ENCODE measurements at regions not wholly inside any gene's neighbourhood (a gene's known extent, or its start where the extent isn't known, plus 50 kb on each side); places are given as distances from the start of the nearest gene placed in this dataset.

- H2BK120ac ChIP-seq (ENCODE audit: insufficient read depth, low read length, poor library complexity), result no peak overlapping the region
- H2AK5ac ChIP-seq (ENCODE audit: low read length), result no peak overlapping the region
- WGBS (ENCODE audit: extremely low coverage, insufficient coverage, insufficient read length), result no CpG with 5 or more reads among the region's 1 CpG
- no peaks in the 10 kb centered on the region for H3K9me3 ChIP-seq (ENCODE audit: insufficient read depth, low read depth, low read length)
- no peak overlapping the region for H3K14ac ChIP-seq (ENCODE audit: low read length)
- H3K9ac ChIP-seq (ENCODE audit: low read length), result no peak overlapping the region
- no peaks in the 10 kb centered on the region for H3K79me1 ChIP-seq (ENCODE audit: low read length)
- H3K36me3 ChIP-seq (ENCODE audit: control insufficient read depth in 1 of 2, insufficient read depth in 2 of 2, low read length in 2 of 2), result no peaks in the 10 kb centered on the region
- H3K4me2 ChIP-seq (ENCODE audit: low read length), result no peak overlapping the region
- no peak overlapping the region for H3K27ac ChIP-seq (ENCODE audit: low read depth, low read length)
- H4K8ac ChIP-seq (ENCODE audit: low read depth, low read length), result no peak overlapping the region
- no peak overlapping the region for H2BK12ac ChIP-seq (ENCODE audit: low read length)
- no peaks in the 10 kb centered on the region for H3K79me2 ChIP-seq (ENCODE audit: control insufficient read depth, insufficient read depth, low read length, poor library complexity)
- no peak overlapping the region for H4K91ac ChIP-seq (ENCODE audit: low read depth, low read length)
- H3K4me3 ChIP-seq (ENCODE audit: low read depth, low read length), result no peak overlapping the region
- DNase-seq, result no peak
- H3K4me1 ChIP-seq (ENCODE audit: control insufficient read depth in 1 of 2, insufficient read depth in 2 of 2, low read length in 2 of 2), result no peaks in the 10 kb centered on the region
- no peak overlapping the region for H4K12ac ChIP-seq (ENCODE audit: low read depth, low read length)
- no peak overlapping the region for H2AFZ ChIP-seq (ENCODE audit: insufficient read depth, low read length, poor library complexity)
- no peak overlapping the region for H2BK5ac ChIP-seq (ENCODE audit: low read depth, low read length, poor library complexity)
- H3K23ac ChIP-seq (ENCODE audit: low read length), result no peak overlapping the region
- no peaks in the 10 kb centered on the region for H3K27me3 ChIP-seq (ENCODE audit: insufficient read depth, low read length)
- no peak overlapping the region for H3K4ac ChIP-seq (ENCODE audit: low read depth, low read length)
- no peak overlapping the region for H3K18ac ChIP-seq (ENCODE audit: low read length)
Measured at GRCh38 chr4:55753856-55754255, 65.7 kb upstream of the EXOC1L start.

- Histone ChIP-seq H3K79me2 (ENCODE audit: control insufficient read depth, insufficient read depth, low read length, poor library complexity) (no peaks in the 10 kb centered on the region), H3K4me2 (ENCODE audit: low read length) (no peak overlapping the region), H3K79me1 (ENCODE audit: low read length) (no peaks in the 10 kb centered on the region), H3K18ac (ENCODE audit: low read length) (no peak overlapping the region), H3K4ac (ENCODE audit: low read depth, low read length) (no peak overlapping the region), H2BK12ac (ENCODE audit: low read length) (no peak overlapping the region), H3K4me3 (ENCODE audit: low read depth, low read length) (no peak overlapping the region), H2AFZ (ENCODE audit: insufficient read depth, low read length, poor library complexity) (no peak overlapping the region), H3K36me3 (ENCODE audit: control insufficient read depth in 1 of 2, insufficient read depth in 2 of 2, low read length in 2 of 2) (no peaks in the 10 kb centered on the region), H3K9ac (ENCODE audit: low read length) (no peak overlapping the region), H3K23ac (ENCODE audit: low read length) (no peak overlapping the region), H4K8ac (ENCODE audit: low read depth, low read length) (no peak overlapping the region), H4K12ac (ENCODE audit: low read depth, low read length) (no peak overlapping the region), H3K27ac (ENCODE audit: low read depth, low read length) (no peak overlapping the region), H2BK120ac (ENCODE audit: insufficient read depth, low read length, poor library complexity) (no peak overlapping the region), H2AK5ac (ENCODE audit: low read length) (no peak overlapping the region), H3K9me3 (ENCODE audit: insufficient read depth, low read depth, low read length) (no peaks in the 10 kb centered on the region), H2BK5ac (ENCODE audit: low read depth, low read length, poor library complexity) (no peak overlapping the region), H4K91ac (ENCODE audit: low read depth, low read length) (no peak overlapping the region), H3K14ac (ENCODE audit: low read length) (no peak overlapping the region), H3K4me1 (ENCODE audit: control insufficient read depth in 1 of 2, insufficient read depth in 2 of 2, low read length in 2 of 2) (no peaks in the 10 kb centered on the region), H3K27me3 (ENCODE audit: insufficient read depth, low read length) (no peaks in the 10 kb centered on the region)
- WGBS (ENCODE audit: extremely low coverage, insufficient coverage, insufficient read length), result no CpG with 5 or more reads among the region's 6 CpGs
- DNase-seq, result no peak
Measured at GRCh38 chr4:55754754-55755350, 64.7 kb upstream of the EXOC1L start.

GRCh38 chr4:55756208-55756607 is 63.4 kb upstream of the EXOC1L start:
- no peak overlapping the region for H4K12ac ChIP-seq (ENCODE audit: low read depth, low read length)
- no peak overlapping the region for H2BK120ac ChIP-seq (ENCODE audit: insufficient read depth, low read length, poor library complexity)
- no peak overlapping the region for H4K91ac ChIP-seq (ENCODE audit: low read depth, low read length)
- H3K79me2 ChIP-seq (ENCODE audit: control insufficient read depth, insufficient read depth, low read length, poor library complexity), result no peaks in the 10 kb centered on the region
- no peak overlapping the region for H3K27ac ChIP-seq (ENCODE audit: low read depth, low read length)
- H4K8ac ChIP-seq (ENCODE audit: low read depth, low read length), result no peak overlapping the region
- no peak overlapping the region for H3K14ac ChIP-seq (ENCODE audit: low read length)
- no peaks in the 10 kb centered on the region for H3K79me1 ChIP-seq (ENCODE audit: low read length)
- H2BK5ac ChIP-seq (ENCODE audit: low read depth, low read length, poor library complexity), result no peak overlapping the region
- no peak for DNase-seq
- H2AK5ac ChIP-seq (ENCODE audit: low read length), result no peak overlapping the region
- WGBS (ENCODE audit: extremely low coverage, insufficient coverage, insufficient read length), result no CpG with 5 or more reads among the region's 3 CpGs
- H3K4ac ChIP-seq (ENCODE audit: low read depth, low read length), result no peak overlapping the region
- H3K4me2 ChIP-seq (ENCODE audit: low read length), result no peak overlapping the region
- no peak overlapping the region for H3K4me3 ChIP-seq (ENCODE audit: low read depth, low read length)
- no peak overlapping the region for H2AFZ ChIP-seq (ENCODE audit: insufficient read depth, low read length, poor library complexity)
- no peaks in the 10 kb centered on the region for H3K4me1 ChIP-seq (ENCODE audit: control insufficient read depth in 1 of 2, insufficient read depth in 2 of 2, low read length in 2 of 2)
- H3K9ac ChIP-seq (ENCODE audit: low read length), result no peak overlapping the region
- no peak overlapping the region for H3K18ac ChIP-seq (ENCODE audit: low read length)
- no peaks in the 10 kb centered on the region for H3K36me3 ChIP-seq (ENCODE audit: control insufficient read depth in 1 of 2, insufficient read depth in 2 of 2, low read length in 2 of 2)
- H3K9me3 ChIP-seq (ENCODE audit: insufficient read depth, low read depth, low read length), result no peaks in the 10 kb centered on the region
- H2BK12ac ChIP-seq (ENCODE audit: low read length), result no peak overlapping the region
- H3K23ac ChIP-seq (ENCODE audit: low read length), result no peak overlapping the region
- H3K27me3 ChIP-seq (ENCODE audit: insufficient read depth, low read length), result no peaks in the 10 kb centered on the region

GRCh38 chr4:55757356-55757952 is 62.1 kb upstream of the EXOC1L start:
- no peak overlapping the region for H3K18ac ChIP-seq (ENCODE audit: low read length)
- no peak overlapping the region for H3K9ac ChIP-seq (ENCODE audit: low read length)
- no peaks in the 10 kb centered on the region for H3K27me3 ChIP-seq (ENCODE audit: insufficient read depth, low read length)
- H3K23ac ChIP-seq (ENCODE audit: low read length), result no peak overlapping the region
- H2AFZ ChIP-seq (ENCODE audit: insufficient read depth, low read length, poor library complexity), result no peak overlapping the region
- H4K91ac ChIP-seq (ENCODE audit: low read depth, low read length), result no peak overlapping the region
- H2BK120ac ChIP-seq (ENCODE audit: insufficient read depth, low read length, poor library complexity), result no peak overlapping the region
- H4K12ac ChIP-seq (ENCODE audit: low read depth, low read length), result no peak overlapping the region
- H4K8ac ChIP-seq (ENCODE audit: low read depth, low read length), result no peak overlapping the region
- H3K4ac ChIP-seq (ENCODE audit: low read depth, low read length), result no peak overlapping the region
- H2AK5ac ChIP-seq (ENCODE audit: low read length), result no peak overlapping the region
- no peaks in the 10 kb centered on the region for H3K4me1 ChIP-seq (ENCODE audit: control insufficient read depth in 1 of 2, insufficient read depth in 2 of 2, low read length in 2 of 2)
- DNase-seq, result no peak
- H2BK12ac ChIP-seq (ENCODE audit: low read length), result no peak overlapping the region
- no peak overlapping the region for H3K14ac ChIP-seq (ENCODE audit: low read length)
- H3K4me2 ChIP-seq (ENCODE audit: low read length), result no peak overlapping the region
- no peaks in the 10 kb centered on the region for H3K9me3 ChIP-seq (ENCODE audit: insufficient read depth, low read depth, low read length)
- no peak overlapping the region for H3K27ac ChIP-seq (ENCODE audit: low read depth, low read length)
- H2BK5ac ChIP-seq (ENCODE audit: low read depth, low read length, poor library complexity), result no peak overlapping the region
- H3K79me2 ChIP-seq (ENCODE audit: control insufficient read depth, insufficient read depth, low read length, poor library complexity), result no peaks in the 10 kb centered on the region
- H3K4me3 ChIP-seq (ENCODE audit: low read depth, low read length), result no peak overlapping the region
- no peaks in the 10 kb centered on the region for H3K79me1 ChIP-seq (ENCODE audit: low read length)
- no peaks in the 10 kb centered on the region for H3K36me3 ChIP-seq (ENCODE audit: control insufficient read depth in 1 of 2, insufficient read depth in 2 of 2, low read length in 2 of 2)

All from trophoblast cell (in vitro differentiated cells and primary cell).